Sigmoid colon (tissue), 6 donors: ENCODE measurements at regions not wholly inside any gene's neighbourhood (a gene's known extent, or its start where the extent isn't known, plus 50 kb on each side); places are given as distances from the start of the nearest gene placed in this dataset.

ENCODE experiments used
- DNase-seq: peaks from one replicate; pipeline ENCODE4 v3.0.0-alpha.2; 2019
- H3K27ac ChIP-seq, 4 donors: fragments of 200-600 bp; sonication (generic); one replicate each; pipeline ENCODE4 v1.5.1; 2016 to 2019; ENCODE audit warnings: mild to moderate bottlenecking in 1 of 4
- H3K27me3 ChIP-seq, 3 donors: fragments of 200-600 bp; sonication (generic); one replicate each; pipeline ENCODE4 v1.5.1; 2019; ENCODE audit warnings: mild to moderate bottlenecking in 1 of 3
- H3K36me3 ChIP-seq, 4 donors: fragments of 200-600 bp; sonication (generic); one replicate each; pipeline ENCODE4 v1.5.1; 2016 to 2019
- H3K4me1 ChIP-seq, 4 donors: fragments of 200-600 bp; sonication (generic); one replicate each; pipeline ENCODE4 v1.5.1; 2017 to 2019
- H3K4me3 ChIP-seq, 4 donors: fragments of 200-600 bp; sonication (generic); one replicate each; pipeline ENCODE4 v1.5.1; 2017 to 2019; ENCODE audit warnings: mild to moderate bottlenecking in 2 of 4, moderate library complexity in 1 of 4
- H3K9me3 ChIP-seq, 4 donors: fragments of 200-600 bp in 3 of 4; sonication (generic) in 3 of 4; one replicate each; pipeline versions ENCODE4 v1.5.1 to v1.6.1; 2013 to 2019
- CTCF ChIP-seq, 4 experiments: fragments of 450-650 bp in 3 of 4; fragments of 200-600 bp in 1 of 4; IDR thresholded peaks; one replicate each; pipeline ENCODE4 v1.5.1; 2016 to 2019; ENCODE audit warnings: antibody characterized with exemption in 4 of 4, mild to moderate bottlenecking in 3 of 4, moderate library complexity in 2 of 4
- EP300 ChIP-seq, 4 donors: sonication (generic); formaldehyde crosslinking; IDR thresholded peaks; one replicate each; pipeline ENCODE4 v1.6.1; 2017; ENCODE audit warnings: antibody characterized with exemption in 4 of 4
- POLR2A ChIP-seq, 2 donors: fragments of 450-650 bp; IDR thresholded peaks; one replicate each; pipeline ENCODE4 v1.6.1; 2016; ENCODE audit warnings: antibody characterized with exemption in 2 of 2, mild to moderate bottlenecking in 2 of 2, moderate library complexity in 2 of 2
- POLR2AphosphoS5 ChIP-seq, 4 donors: sonication (generic); formaldehyde crosslinking; IDR thresholded peaks; one replicate each; pipeline ENCODE4 v1.6.1; 2017; ENCODE audit warnings: antibody characterized with exemption in 4 of 4
- WGBS, 2 donors: extraction: QIAGEN DNeasy Blood & Tissue Kit; methylation state at CpG; one replicate each; pipeline ENCODE4 v1.1.7; 2013; 5-methylcytosine and 5-hydroxymethylcytosine counted together
- intact Hi-C: fragments of 100-400 bp; cut with DNase I; formaldehyde crosslinking; loops from one replicate; pipeline ENCODE4 v1.15.1; 2023
- donor health status: healthy with polysubstance abuse.
- donor health status: healthy.

- WGBS, 2 donors, result 45 to 71% methylated on average over 2 of the region's 2 CpGs
- Histone ChIP-seq H3K36me3 (no peaks in the 10 kb centered on the region), H3K27me3 (no peaks in the 10 kb centered on the region), H3K27ac (no peak overlapping the region), H3K4me3 (no peak overlapping the region), H3K9me3 (no peaks in the 10 kb centered on the region), H3K4me1 (no peaks in the 10 kb centered on the region)
- TF ChIP-seq CTCF (IDR thresholded peaks at IDR 0.05) (no peak), POLR2A (IDR thresholded peaks at IDR 0.05) (no peak), POLR2AphosphoS5 (IDR thresholded peaks at IDR 0.05) (no peak), EP300 (IDR thresholded peaks at IDR 0.05) (no peak)
- intact Hi-C loops, result no loop called here
- no peak for DNase-seq
Observed at GRCh38 chr3:96236522-96236921, 577.9 kb upstream of the EPHA6 start.

- Histone ChIP-seq H3K4me3 (no peak overlapping the region), H3K4me1 (no peaks in the 10 kb centered on the region), H3K9me3 (no peaks in the 10 kb centered on the region), H3K36me3 (no peaks in the 10 kb centered on the region), H3K27ac (no peak overlapping the region), H3K27me3 (no peaks in the 10 kb centered on the region)
- intact Hi-C loops, result no loop called here
- TF ChIP-seq POLR2A (IDR thresholded peaks at IDR 0.05), result no peak
- TF ChIP-seq CTCF (IDR thresholded peaks at IDR 0.05), result no peak
- TF ChIP-seq POLR2AphosphoS5 (IDR thresholded peaks at IDR 0.05), result no peak
- TF ChIP-seq EP300 (IDR thresholded peaks at IDR 0.05), result no peak
- DNase-seq, result no peak
Observed at GRCh38 chr3:96259299-96259698, 555.1 kb upstream of the EPHA6 start.

GRCh38 chr3:96264701-96265100, 549.7 kb upstream of the EPHA6 start:
- no peak for DNase-seq
- WGBS, 2 donors, result 91 to 94% methylated on average over 2 of the region's 2 CpGs
- H3K9me3 ChIP-seq, result no peaks in the 10 kb centered on the region
- TF ChIP-seq POLR2A (IDR thresholded peaks at IDR 0.05) (no peak), EP300 (IDR thresholded peaks at IDR 0.05) (no peak), CTCF (IDR thresholded peaks at IDR 0.05) (no peak), POLR2AphosphoS5 (IDR thresholded peaks at IDR 0.05) (no peak)
- intact Hi-C loops, result no loop called here
- H3K4me3 ChIP-seq, result no peak overlapping the region
- H3K27ac ChIP-seq, result no peak overlapping the region
- no peaks in the 10 kb centered on the region for H3K4me1 ChIP-seq
- H3K27me3 ChIP-seq, result no peaks in the 10 kb centered on the region
- no peaks in the 10 kb centered on the region for H3K36me3 ChIP-seq

GRCh38 chr3:96266395-96267190, 547.8 kb upstream of the EPHA6 start:
- Histone ChIP-seq H3K27ac (no peak overlapping the region), H3K4me1 (no peaks in the 10 kb centered on the region), H3K27me3 (no peaks in the 10 kb centered on the region), H3K36me3 (no peaks in the 10 kb centered on the region), H3K9me3 (no peaks in the 10 kb centered on the region), H3K4me3 (no peak overlapping the region)
- no peak for DNase-seq
- intact Hi-C loops, result no loop called here
- 75 to 78% methylated on average over 3 of the region's 3 CpGs for WGBS, 2 donors
- TF ChIP-seq CTCF (IDR thresholded peaks at IDR 0.05), result no peak
- TF ChIP-seq EP300 (IDR thresholded peaks at IDR 0.05), result no peak
- TF ChIP-seq POLR2A (IDR thresholded peaks at IDR 0.05), result no peak

- no peak for DNase-seq
- no peak for TF ChIP-seq POLR2AphosphoS5 (IDR thresholded peaks at IDR 0.05)
- no peak for TF ChIP-seq CTCF (IDR thresholded peaks at IDR 0.05)
- no peak for TF ChIP-seq POLR2A (IDR thresholded peaks at IDR 0.05)
- TF ChIP-seq EP300 (IDR thresholded peaks at IDR 0.05), result no peak
- WGBS, 2 donors, result 61 to 74% methylated on average over 3 of the region's 3 CpGs
- Histone ChIP-seq H3K9me3 (no peaks in the 10 kb centered on the region), H3K27ac (no peak overlapping the region), H3K27me3 (no peaks in the 10 kb centered on the region), H3K36me3 (no peaks in the 10 kb centered on the region), H3K4me1 (no peaks in the 10 kb centered on the region), H3K4me3 (no peak overlapping the region)
- intact Hi-C loops, result no loop called here
Observed at GRCh38 chr3:96267577-96267976, 546.8 kb upstream of the EPHA6 start.
